ENCODE measurements at regions not wholly inside any gene's neighbourhood (a gene's known extent, or its start where the extent isn't known, plus 50 kb on each side); places are given as distances from the start of the nearest gene placed in this dataset.

- no peaks in the 10 kb centered on the region for H3K27me3 ChIP-seq
- H3K36me3 ChIP-seq: no peaks in the 10 kb centered on the region
- H3K9me3 ChIP-seq (replicated peaks): peaks cover 11% of the 10 kb centered on the region
- no peak overlapping the region for H3K4me3 ChIP-seq
- H3K27ac ChIP-seq: no peak overlapping the region
- no peak for DNase-seq
- H3K4me1 ChIP-seq: no peaks in the 10 kb centered on the region
Observed at GRCh38 chr20:57762531-57763234, 52.9 kb upstream of the PMEPA1 start.

GRCh38 chr20:57761413-57761734 lies 51.6 kb upstream of the PMEPA1 start:
- no peak for DNase-seq
- Histone ChIP-seq H3K4me1 (no peaks in the 10 kb centered on the region), H3K4me3 (no peak overlapping the region), H3K27ac (no peak overlapping the region), H3K9me3 (replicated peaks) (peaks cover 10% of the 10 kb centered on the region), H3K36me3 (no peaks in the 10 kb centered on the region), H3K27me3 (no peaks in the 10 kb centered on the region)

GRCh38 chr20:57760698-57761412 lies 51.0 kb upstream of the PMEPA1 start:
- Histone ChIP-seq H3K27me3 (no peaks in the 10 kb centered on the region), H3K27ac (no peak overlapping the region), H3K36me3 (no peaks in the 10 kb centered on the region), H3K4me3 (no peak overlapping the region), H3K9me3 (replicated peaks) (peaks cover 6% of the 10 kb centered on the region), H3K4me1 (no peaks in the 10 kb centered on the region)
- DNase-seq: no peak

- H3K27ac ChIP-seq: no peak overlapping the region
- H3K4me1 ChIP-seq: no peaks in the 10 kb centered on the region
- H3K4me3 ChIP-seq: no peak overlapping the region
- H3K27me3 ChIP-seq: no peaks in the 10 kb centered on the region
- peaks cover 6% of the 10 kb centered on the region for H3K9me3 ChIP-seq (replicated peaks)
- peak in 1 of 2 experiments; percentile 44 for DNase-seq
- no peaks in the 10 kb centered on the region for H3K36me3 ChIP-seq
Observed at GRCh38 chr20:57759724-57760123, 49.9 kb upstream of the PMEPA1 start.
